OCI-M2 (cell line): ENCODE measurements at regions not wholly inside any gene's neighbourhood (a gene's known extent, or its start where the extent isn't known, plus 50 kb on each side); places are given as distances from the start of the nearest gene placed in this dataset.

Experiments used
- DNase-seq: peaks from one replicate; lab custom pipeline; 2025; ENCODE audit not compliant: unreplicated experiment; lab: John Stamatoyannopoulos, UW

GRCh38 chr16:7021653-7022275 is 310.9 kb upstream of the RBFOX1 start:
- no peak for DNase-seq

DNA sequence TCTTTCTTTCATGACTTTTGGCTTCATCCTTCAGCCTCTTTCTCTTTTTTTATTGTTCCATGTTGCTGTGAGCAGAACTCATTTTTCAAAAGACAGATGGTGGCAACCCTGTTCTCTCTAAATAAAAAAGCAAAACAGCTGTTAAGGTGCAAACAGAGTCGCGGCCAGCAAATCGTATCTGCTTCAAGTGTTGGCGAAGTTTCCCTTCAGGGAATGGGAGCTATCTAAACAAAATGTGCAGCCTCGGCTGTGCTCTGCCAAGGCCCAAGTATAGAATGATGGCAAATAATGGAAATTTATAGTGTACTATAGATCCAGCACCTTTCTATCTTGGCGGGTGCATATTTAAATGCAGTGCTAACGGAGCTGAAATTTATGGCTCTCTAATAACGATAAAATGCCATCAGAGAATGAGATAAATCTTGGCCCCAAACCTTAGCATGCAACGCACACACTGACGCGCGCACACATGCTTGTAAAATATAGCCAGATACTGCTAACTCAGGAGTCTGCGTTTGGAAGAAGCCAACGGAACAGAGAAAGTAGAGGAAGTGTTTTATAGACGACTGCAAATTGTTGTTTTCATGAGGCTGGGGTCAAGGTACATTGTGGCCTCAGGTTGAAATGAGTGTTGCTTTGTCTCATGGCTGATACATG is 315.5 kb upstream of the RBFOX1 start:
- DNase-seq = no peak

GRCh38 chr16:7014756-7015155 is 317.9 kb upstream of the RBFOX1 start:
- DNase-seq = no peak

DNA sequence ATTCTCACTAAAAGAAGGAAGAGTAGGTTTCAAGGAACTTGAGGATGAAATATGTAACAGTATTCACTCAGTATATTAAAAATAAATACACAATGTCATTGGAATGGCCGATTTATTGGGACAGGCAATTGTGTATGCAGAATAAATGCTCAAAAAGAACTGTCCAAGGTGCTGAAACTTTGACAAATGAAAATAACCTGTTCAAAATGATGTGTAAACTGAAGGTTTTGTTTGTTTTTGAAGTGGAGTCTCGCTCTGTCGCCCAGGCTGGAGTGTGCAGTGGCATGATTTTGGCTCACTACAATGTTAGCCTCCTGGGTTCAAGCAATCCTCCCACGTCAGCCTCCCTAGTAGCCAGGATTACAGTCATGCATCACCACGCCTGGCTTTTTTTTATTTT is 318.7 kb upstream of the RBFOX1 start:
- DNase-seq = no peak

GRCh38 chr16:7004266-7004665 is 328.4 kb upstream of the RBFOX1 start:
- no peak for DNase-seq

- DNase-seq = no peak
Observed at GRCh38 chr16:6993544-6993943, 339.1 kb upstream of the RBFOX1 start.

- no peak for DNase-seq
Observed at GRCh38 chr16:6988846-6989245, 343.8 kb upstream of the RBFOX1 start.

DNA sequence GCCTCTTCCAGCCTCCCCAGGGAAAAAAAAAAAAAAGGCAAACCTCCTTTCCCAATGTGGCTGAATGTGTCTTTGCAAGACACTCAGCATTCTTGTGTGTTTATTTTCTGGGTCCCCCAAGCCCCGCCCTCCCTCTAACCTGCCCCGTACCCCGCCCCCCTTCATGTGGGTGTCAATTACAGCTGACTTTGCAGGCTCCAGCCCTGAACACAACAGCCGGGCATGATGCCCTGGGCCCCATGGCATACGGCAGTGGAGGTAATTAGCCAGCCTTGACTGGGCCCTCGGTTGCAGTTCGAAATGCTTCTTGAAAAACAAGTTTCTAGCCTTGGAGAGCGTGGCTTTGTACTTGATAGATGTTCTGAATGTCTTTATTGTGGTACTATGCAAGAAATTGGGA is 354.7 kb upstream of the RBFOX1 start:
- no peak for DNase-seq

DNA sequence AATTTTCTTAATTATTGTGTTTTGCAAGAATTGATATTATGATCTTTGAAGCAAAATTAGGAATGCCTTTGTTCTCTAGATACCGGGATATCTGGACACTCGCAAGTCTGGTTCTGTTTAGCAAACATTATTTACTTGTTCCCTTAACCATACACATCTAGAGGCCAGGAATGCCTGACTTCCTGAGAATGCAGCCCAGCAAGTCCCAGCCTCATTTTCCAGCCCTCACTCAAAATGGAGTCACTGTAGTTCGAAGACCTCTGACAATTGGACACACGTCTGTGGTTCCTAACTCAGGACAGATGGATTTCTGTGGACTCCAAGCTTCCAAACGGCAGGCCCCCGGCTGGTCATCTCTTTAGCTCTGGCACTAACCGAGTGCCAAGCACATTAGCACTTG is 355.4 kb upstream of the RBFOX1 start:
- no peak for DNase-seq

- DNase-seq = no peak
Observed at GRCh38 chr16:6976716-6977115, 355.9 kb upstream of the RBFOX1 start.

DNA sequence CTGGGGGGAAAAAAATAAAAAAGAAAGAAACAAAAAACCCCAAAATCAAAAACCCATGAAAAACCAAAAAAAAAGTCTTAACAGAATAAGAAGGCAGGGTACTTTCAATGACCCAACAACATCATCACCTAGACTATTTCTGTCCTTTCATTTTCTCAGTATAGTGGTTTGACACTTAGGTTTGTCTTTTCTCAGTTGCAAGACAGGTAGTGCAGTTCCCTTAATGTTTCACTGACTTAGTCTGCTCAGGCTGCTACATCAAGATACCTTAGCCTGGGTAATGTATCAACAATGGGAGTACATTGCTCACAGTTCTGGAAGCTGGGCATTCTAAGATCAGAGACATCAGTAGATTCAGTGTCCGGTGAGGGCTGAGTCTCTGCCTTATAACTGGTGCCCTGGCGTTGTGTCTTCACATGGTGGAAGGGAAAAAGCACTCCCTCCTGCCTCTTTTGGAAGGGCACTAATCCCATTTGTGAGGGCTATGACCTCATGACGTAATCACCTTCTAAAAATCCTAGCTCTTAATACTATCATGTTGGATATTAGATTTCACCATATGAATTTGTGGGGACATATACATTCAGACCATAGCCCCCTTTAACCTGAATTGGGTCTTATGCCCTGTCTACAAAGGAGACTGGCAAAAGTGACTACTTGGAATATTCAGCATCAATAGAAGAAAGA is 362.3 kb upstream of the RBFOX1 start:
- no peak for DNase-seq

DNA sequence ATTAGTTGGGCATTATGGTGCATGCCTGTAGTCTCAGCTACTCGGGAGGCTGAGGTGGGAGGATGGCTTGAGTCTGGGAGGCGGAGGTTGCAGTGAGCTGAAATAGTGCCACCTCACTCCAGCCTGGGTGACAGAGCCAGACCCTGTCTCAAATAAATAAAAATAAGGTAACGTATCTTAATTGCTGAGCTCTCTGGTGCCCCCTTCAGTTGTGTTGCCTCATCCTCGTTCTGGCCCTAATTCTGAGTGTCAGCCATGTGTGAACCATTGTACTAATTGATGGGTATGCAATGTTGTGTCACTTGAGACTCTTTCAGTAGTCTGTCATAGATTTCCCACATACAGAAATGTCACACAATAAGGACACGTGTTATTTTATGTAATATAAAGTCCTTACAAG is 363.1 kb upstream of the RBFOX1 start:
- DNase-seq = no peak

DNA sequence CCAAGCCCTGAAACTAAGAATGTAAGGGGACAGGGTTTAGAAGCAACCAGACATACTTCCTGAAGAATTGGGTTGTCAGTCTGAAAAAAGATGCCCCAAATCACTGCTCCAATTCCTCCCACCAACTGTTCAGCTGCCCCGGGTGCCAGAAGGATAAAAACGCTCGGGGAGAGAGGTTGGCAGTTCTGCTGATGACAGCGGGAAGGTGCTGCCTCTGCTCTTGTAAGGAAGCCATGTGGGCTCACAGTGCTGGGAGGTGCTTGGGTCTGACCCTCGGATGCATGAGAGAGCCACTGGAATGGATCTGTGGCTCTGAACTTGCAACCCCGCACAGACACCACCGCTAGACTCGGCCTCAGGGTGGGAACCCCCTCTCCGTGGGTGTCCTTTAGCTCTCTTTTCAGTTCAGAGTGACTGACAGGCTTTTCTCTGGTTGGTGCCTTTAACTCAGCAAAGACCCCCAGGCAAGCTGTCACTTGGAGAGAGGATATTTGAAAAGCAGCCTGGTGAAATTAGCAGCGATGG is 364.8 kb upstream of the RBFOX1 start:
- DNase-seq = no peak

GRCh38 chr16:6966925-6967324 is 365.7 kb upstream of the RBFOX1 start:
- DNase-seq = no peak

DNA sequence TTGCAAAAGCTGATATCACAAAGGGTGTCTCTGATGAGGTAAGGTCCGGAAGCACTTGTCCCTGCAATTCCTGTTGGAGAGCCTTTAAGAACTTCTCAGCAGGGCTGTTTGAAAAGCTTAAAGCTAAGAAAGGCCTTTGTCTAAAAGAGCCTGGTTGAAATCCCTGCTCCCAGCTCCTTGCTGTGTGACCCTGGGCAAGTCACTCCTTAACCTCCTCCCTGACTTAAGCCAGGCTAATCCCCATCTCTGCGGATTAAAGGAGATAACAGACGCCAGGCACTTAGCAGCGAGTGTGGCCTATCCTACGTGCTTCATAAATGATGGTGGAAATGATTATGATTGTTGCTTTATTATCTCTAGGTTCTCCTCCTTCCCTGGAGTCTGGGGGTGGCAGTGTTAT is 368.0 kb upstream of the RBFOX1 start:
- no peak for DNase-seq

- no peak for DNase-seq
Observed at GRCh38 chr16:6961704-6962103, 370.9 kb upstream of the RBFOX1 start.

GRCh38 chr16:6958184-6958583 is 374.5 kb upstream of the RBFOX1 start:
- DNase-seq = no peak

- DNase-seq = no peak
Observed at GRCh38 chr16:6957681-6958080, 375.0 kb upstream of the RBFOX1 start.

- no peak for DNase-seq
Observed at GRCh38 chr16:6956511-6956910, 376.1 kb upstream of the RBFOX1 start.

- no peak for DNase-seq
Observed at GRCh38 chr16:6955303-6955702, 377.3 kb upstream of the RBFOX1 start.

- DNase-seq = no peak
Observed at GRCh38 chr16:6949240-6949639, 383.4 kb upstream of the RBFOX1 start.

GRCh38 chr16:6947291-6947690 is 385.4 kb upstream of the RBFOX1 start:
- DNase-seq = no peak
